ENCODE measurements at regions not wholly inside any gene's neighbourhood (a gene's known extent, or its start where the extent isn't known, plus 50 kb on each side); places are given as distances from the start of the nearest gene placed in this dataset.

DNA sequence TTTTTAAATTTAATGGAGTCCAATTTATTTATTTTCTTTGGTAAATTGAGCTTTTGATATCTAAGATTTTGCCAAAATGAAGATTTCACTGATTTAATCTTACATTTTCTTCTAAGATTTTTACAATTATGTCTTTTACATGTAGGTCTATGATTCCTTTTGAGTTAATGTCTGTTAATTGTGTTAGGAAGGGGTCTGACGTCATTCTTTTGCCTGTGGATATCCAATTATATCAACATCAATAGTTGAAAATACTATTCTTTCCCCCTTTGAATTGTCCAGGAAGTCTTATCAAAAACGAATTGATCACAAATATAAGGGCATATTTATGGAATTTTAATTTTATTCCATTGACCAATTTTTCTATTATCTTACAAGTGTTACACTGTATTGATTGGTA, 1258.8 kb upstream of the B3GALT2 start (continued):
- TF ChIP-seq, protein P1, sequence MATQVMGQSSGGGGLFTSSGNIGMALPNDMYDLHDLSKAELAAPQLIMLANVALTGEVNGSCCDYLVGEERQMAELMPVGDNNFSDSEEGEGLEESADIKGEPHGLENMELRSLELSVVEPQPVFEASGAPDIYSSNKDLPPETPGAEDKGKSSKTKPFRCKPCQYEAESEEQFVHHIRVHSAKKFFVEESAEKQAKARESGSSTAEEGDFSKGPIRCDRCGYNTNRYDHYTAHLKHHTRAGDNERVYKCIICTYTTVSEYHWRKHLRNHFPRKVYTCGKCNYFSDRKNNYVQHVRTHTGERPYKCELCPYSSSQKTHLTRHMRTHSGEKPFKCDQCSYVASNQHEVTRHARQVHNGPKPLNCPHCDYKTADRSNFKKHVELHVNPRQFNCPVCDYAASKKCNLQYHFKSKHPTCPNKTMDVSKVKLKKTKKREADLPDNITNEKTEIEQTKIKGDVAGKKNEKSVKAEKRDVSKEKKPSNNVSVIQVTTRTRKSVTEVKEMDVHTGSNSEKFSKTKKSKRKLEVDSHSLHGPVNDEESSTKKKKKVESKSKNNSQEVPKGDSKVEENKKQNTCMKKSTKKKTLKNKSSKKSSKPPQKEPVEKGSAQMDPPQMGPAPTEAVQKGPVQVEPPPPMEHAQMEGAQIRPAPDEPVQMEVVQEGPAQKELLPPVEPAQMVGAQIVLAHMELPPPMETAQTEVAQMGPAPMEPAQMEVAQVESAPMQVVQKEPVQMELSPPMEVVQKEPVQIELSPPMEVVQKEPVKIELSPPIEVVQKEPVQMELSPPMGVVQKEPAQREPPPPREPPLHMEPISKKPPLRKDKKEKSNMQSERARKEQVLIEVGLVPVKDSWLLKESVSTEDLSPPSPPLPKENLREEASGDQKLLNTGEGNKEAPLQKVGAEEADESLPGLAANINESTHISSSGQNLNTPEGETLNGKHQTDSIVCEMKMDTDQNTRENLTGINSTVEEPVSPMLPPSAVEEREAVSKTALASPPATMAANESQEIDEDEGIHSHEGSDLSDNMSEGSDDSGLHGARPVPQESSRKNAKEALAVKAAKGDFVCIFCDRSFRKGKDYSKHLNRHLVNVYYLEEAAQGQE (IDR thresholded peaks at IDR 0.05), result no peak
- TF ChIP-seq USF2 (IDR thresholded peaks at IDR 0.05) (no peak), PBX3 (IDR thresholded peaks at IDR 0.05) (no peak), POLR2A (IDR thresholded peaks at IDR 0.05; ENCODE audit: low read length) (no peak), HOXB13 (CRISPR knock-in tag; IDR thresholded peaks at IDR 0.05; ENCODE audit: low read depth) (no peak), FOSB (CRISPR knock-in tag; IDR thresholded peaks at IDR 0.05) (no peak), HDAC2 (IDR thresholded peaks at IDR 0.05) (no peak)

- ChIA-PET POLR2A (no interaction called here), CTCF (no interaction called here)
- no peak for DNase-seq (ENCODE audit: low read depth in 1 of 2, low spot score in 1 of 2)
- Histone ChIP-seq H3K9me3 (no peaks in the 10 kb centered on the region), H3K27ac (no peak overlapping the region), H3K4me1 (no peaks in the 10 kb centered on the region), H3K4me3 (no peak overlapping the region), H3K4me2 (no peak overlapping the region)
- TF ChIP-seq CHD4 (IDR thresholded peaks at IDR 0.05; ENCODE audit: borderline replicate concordance) (no peak), HES2 (IDR thresholded peaks at IDR 0.05) (no peak), USF2 (IDR thresholded peaks at IDR 0.05) (no peak)
- FAIRE-seq, result no peak
- WGBS (ENCODE audit: missing lambda C conversion rate), result 42% methylated on average over 9 of the region's 9 CpGs
- ATAC-seq, result no peak
Observed at GRCh38 chr1:194442901-194443575, 1256.6 kb upstream of the B3GALT2 start.

DNA sequence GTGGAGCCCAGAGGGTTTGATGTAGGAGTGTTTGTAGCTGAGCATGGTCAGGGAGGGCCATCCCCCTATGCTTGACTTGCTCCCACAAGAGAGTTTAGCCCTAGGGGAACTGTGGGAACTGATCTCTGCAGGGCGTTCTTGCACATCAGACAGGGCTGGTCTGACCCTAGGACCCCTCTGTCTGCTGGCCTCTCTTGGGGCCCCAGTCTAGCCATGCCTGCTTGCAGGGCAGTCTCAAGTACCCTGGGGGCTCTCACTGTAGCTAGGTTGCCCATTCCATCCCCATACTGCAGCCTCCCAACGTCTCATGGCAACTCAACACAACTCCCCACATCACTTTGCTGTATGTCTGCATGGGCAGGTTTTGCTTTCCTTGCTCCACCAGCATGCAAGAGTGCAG, 1250.7 kb upstream of the B3GALT2 start:
- no peak for DNase-seq (ENCODE audit: low read depth in 1 of 2, low spot score in 1 of 2)
- no peak for FAIRE-seq
- TF ChIP-seq HES2 (IDR thresholded peaks at IDR 0.05), result no peak
- no peak for TF ChIP-seq MAFK (IDR thresholded peaks at IDR 0.05; ENCODE audit: partially characterized antibody)
- no peak for TF ChIP-seq ZFP36 (IDR thresholded peaks at IDR 0.05; ENCODE audit: borderline replicate concordance, partially characterized antibody)
- TF ChIP-seq RFX5 (IDR thresholded peaks at IDR 0.05), result no peak
- no peak for TF ChIP-seq EHMT2 (IDR thresholded peaks at IDR 0.05; ENCODE audit: low read depth)
- TF ChIP-seq NFE2L2 (conservative IDR thresholded peaks at IDR 0.05; ENCODE audit: low read length), result no peak
- TF ChIP-seq NPAS2 (CRISPR knock-in tag; IDR thresholded peaks at IDR 0.05; ENCODE audit: borderline replicate concordance), result no peak
- no peak for TF ChIP-seq EHF (CRISPR knock-in tag; IDR thresholded peaks at IDR 0.05)
- no peak for TF ChIP-seq MAZ (IDR thresholded peaks at IDR 0.05; ENCODE audit: borderline replicate concordance, low read depth, low read length)
- no peak for TF ChIP-seq PHF8 (IDR thresholded peaks at IDR 0.05; ENCODE audit: borderline replicate concordance, low read depth)
- TF ChIP-seq GATA3 (IDR thresholded peaks at IDR 0.05; ENCODE audit: borderline replicate concordance), result no peak
- no peak for TF ChIP-seq CBX2 (IDR thresholded peaks at IDR 0.05; ENCODE audit: borderline replicate concordance, low read depth)
- TF ChIP-seq ESRRA (IDR thresholded peaks at IDR 0.05; ENCODE audit: borderline replicate concordance, low read length), result no peak
- TF ChIP-seq, protein P1 (IDR thresholded peaks at IDR 0.05), result no peak
- TF ChIP-seq FOSL2 (IDR thresholded peaks at IDR 0.05), result no peak
- TF ChIP-seq FOSL2 (CRISPR knock-in tag; IDR thresholded peaks at IDR 0.05), result no peak
- no peak for TF ChIP-seq TP53 (CRISPR knock-in tag; IDR thresholded peaks at IDR 0.05)
- no peak for TF ChIP-seq CHD2 (IDR thresholded peaks at IDR 0.05; ENCODE audit: low read length, partially characterized antibody)

More for the DNA sequence above, 1250.7 kb upstream of the B3GALT2 start:
- ChIA-PET POLR2A (no interaction called here), CTCF (no interaction called here)
- ATAC-seq, result no peak
- no peak overlapping the region for H3K27ac ChIP-seq
- WGBS (ENCODE audit: missing lambda C conversion rate), result 0% methylated on average over 1 of the region's 2 CpGs
- H3K9me3 ChIP-seq, result no peaks in the 10 kb centered on the region
- H3K4me3 ChIP-seq, result no peak overlapping the region
- no peaks in the 10 kb centered on the region for H3K4me1 ChIP-seq
- H3K4me2 ChIP-seq, result no peak overlapping the region

Data from A549 (cell line).